ENCODE measurements at regions not wholly inside any gene's neighbourhood (a gene's known extent, or its start where the extent isn't known, plus 50 kb on each side); places are given as distances from the start of the nearest gene placed in this dataset.

- no peak for TF ChIP-seq EZH2phosphoT487 (IDR thresholded peaks at IDR 0.05; ENCODE audit: borderline replicate concordance, low read length)
- TF ChIP-seq, protein P1, sequence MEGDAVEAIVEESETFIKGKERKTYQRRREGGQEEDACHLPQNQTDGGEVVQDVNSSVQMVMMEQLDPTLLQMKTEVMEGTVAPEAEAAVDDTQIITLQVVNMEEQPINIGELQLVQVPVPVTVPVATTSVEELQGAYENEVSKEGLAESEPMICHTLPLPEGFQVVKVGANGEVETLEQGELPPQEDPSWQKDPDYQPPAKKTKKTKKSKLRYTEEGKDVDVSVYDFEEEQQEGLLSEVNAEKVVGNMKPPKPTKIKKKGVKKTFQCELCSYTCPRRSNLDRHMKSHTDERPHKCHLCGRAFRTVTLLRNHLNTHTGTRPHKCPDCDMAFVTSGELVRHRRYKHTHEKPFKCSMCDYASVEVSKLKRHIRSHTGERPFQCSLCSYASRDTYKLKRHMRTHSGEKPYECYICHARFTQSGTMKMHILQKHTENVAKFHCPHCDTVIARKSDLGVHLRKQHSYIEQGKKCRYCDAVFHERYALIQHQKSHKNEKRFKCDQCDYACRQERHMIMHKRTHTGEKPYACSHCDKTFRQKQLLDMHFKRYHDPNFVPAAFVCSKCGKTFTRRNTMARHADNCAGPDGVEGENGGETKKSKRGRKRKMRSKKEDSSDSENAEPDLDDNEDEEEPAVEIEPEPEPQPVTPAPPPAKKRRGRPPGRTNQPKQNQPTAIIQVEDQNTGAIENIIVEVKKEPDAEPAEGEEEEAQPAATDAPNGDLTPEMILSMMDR (conservative IDR thresholded peaks at IDR 0.05; ENCODE audit: low read depth, low read length): no peak
Measured at GRCh38 chrX:39313146-39313545, 511.9 kb downstream of the MID1IP1 start.
